ENCODE measurements at regions not wholly inside any gene's neighbourhood (a gene's known extent, or its start where the extent isn't known, plus 50 kb on each side); places are given as distances from the start of the nearest gene placed in this dataset.

DNA sequence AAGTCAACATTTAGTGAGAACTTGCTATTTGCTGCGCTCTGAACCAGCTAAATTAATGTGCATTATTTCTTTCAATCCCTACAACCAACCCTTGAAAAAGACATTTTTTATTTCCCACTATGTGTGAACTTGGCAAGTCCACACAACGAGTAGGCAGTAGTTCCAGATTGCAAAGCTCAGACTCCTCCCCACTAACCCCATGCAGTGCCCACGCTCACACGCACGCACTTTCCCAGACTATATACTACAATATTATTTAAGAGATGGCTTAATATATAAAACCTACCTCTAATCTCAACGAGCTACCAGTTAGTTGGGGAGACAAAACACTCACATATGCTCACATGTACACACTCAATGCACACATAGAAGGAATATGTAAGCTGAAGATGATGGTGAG is 671.2 kb downstream of the LMO4 start:
- DNase-seq (ENCODE audit: low spot score): no peak

DNA sequence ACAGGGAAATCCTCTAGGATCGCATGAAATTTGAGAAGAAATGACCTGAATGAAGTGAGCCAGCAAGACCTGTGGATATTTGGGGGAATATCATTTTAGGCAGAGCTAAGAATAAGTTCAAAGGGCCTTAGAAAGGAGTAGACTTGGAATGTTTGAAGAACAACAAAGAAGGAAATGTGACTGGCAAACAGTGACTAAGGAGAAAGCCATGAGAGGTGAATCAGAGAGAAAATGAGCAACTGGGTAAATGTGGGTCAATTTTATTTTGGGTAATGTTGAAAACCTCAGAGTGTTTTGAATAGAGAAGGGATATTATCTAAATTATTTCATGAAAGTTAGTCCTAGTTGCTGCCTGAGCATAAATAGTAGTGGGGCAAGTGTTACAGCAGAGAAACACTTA is 672.8 kb downstream of the LMO4 start:
- no peak for DNase-seq (ENCODE audit: low spot score)

DNA sequence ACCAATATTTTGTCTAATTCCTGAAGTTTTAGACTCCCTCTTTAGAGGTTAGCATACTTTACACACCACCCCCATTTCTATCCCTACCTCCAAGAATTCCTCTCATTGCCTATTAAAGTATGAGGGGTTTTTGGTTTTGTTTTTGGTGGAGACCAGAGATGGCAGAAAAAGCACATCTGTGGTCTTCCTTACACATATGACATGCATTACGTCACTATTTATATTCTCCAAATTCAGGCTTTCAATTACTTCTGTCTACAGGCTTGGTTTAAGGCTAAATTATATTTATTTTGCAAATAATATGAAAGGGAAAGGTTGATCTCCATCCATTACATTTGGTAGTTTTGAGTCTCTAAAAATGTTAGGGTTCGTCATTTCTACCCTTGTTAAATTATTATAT is 674.6 kb downstream of the LMO4 start:
- DNase-seq (ENCODE audit: low spot score): no peak

DNA sequence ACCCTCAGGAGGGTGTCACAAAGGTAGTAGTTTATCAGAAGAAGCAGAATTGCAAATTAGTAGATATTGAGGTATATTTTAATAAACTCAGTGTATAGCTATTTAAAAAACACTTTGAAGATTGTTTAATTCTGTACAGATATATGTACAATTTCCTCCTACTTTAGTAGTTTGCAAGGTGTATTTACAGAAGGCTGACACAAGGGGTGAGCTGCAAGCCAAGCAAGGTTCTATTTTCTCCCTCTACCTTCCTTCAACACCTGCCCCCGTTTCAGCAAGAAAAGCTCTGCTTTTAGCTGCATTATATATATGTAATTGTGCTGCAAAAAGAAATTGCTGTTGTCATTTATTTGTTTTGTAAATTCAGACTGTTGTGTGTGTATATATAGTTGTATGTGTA is 674.2 kb upstream of the PKN2 start:
- DNase-seq (ENCODE audit: low spot score): peak; percentile 4

DNA sequence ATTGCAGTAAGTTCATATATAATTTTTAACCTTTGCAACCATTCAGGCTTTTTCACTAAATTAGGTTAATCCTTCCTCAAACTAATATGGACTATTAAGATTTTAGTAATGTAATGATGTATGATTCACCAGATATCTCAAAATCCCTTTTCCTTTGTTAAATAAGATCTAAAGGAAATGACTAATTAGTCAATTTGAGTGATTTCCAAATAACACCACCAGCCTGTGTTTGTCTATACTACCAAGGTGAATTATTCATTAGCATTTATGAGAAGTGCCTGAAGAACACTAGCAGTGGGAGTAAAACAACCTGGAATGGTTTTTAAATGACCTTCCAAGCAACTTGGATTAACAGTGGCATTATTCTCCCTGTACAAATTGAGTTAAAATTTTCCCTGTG is 670.6 kb upstream of the PKN2 start:
- DNase-seq (ENCODE audit: low spot score): no peak

DNA sequence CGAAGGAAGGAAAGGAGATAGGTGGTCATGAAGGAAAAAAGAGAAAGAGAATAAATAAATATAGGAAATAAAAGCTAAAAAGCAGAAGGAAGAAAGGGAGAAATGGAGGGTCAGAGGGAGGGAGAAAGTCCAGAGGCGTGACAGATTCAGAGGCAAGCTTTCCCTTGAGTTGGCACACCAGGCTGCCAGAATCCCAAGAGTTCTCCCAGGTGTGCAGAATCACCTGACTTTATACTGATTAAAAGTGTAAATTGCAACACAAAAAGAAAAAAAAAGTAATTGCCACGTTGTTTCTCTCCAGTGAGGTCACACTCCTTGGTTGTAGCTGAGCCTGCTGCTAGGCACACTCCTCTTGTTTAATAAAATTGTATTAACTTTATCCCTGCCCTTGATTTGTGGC is 669.9 kb upstream of the PKN2 start:
- DNase-seq (ENCODE audit: low spot score): no peak

DNA sequence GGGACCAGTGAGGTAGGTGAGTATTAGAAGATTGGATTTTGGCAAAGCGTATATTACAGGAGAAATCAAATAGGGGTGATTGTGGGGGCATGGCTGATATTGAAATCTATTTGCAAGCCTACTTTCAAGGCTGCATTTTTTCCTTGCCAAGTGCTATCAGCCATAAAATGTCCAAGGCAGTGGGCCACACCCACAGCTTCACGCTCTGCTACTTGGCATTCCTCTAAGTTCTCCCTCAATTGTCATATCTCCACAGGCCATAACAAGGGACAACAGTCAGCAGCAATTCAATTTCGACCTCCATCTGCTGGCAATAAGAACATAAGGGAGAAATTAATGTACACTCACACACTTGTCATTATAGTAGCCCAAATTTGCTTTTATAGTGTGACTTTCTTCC is 667.1 kb upstream of the PKN2 start:
- no peak for DNase-seq (ENCODE audit: low spot score)

DNA sequence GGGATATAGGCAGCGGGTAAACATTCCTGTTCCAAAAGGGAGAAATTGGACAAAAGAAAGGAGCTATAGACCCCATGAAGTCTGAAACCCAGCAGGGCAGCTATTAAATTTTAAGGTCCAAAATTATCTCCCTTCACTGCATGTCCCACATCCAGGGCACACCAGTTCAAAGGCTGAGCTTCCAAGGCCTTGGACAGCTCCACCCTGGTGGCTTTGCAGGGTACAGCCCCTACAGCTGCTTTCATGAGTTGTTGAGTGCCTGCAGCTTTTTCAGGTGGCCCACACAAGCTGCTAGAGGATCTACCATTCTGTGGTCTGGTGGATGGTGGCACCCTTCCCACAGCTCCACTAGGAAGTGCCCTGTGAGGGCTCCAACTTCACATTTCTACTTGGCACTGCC is 662.5 kb upstream of the PKN2 start:
- peak; percentile 7 for DNase-seq (ENCODE audit: low spot score)

DNA sequence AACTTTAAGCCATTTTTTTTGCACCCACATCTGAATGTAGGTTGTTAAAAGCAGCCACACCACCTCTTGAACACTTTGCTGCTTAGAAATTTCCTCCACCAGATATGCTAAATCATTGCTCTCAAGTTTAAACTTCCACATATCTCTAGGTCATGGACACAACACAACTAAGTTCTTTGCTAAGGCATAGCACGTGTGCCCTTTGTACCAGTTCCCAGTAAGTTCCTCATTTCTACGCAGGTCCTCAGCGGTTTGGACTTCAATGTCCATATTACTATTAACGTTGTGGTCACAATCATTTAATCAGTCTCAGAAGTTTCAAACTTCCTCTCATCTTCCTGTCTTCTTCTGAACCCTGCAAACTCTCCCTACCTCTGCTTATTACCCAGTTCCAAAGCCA is 661.6 kb upstream of the PKN2 start:
- no peak for DNase-seq (ENCODE audit: low spot score)

DNA sequence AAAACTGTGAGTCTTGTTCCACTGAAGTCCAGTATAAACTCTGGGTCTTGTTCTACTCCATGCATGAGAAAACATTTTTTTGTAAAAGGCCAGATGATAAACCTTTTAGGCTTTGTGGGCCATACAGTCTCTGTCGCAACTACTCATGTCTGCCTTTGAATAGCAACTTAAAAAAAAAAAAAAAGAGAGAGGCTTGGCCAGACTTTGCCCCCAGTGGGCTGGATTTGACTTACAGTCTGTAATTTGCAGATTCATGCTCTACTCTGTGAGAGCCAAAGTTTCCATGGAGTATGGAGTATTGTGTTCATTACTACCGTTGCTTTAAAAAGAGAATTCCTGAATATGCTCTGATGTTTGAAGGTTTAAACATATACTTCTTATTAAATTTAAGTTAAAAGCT is 654.9 kb upstream of the PKN2 start:
- DNase-seq (ENCODE audit: low spot score): peak; percentile 5

DNA sequence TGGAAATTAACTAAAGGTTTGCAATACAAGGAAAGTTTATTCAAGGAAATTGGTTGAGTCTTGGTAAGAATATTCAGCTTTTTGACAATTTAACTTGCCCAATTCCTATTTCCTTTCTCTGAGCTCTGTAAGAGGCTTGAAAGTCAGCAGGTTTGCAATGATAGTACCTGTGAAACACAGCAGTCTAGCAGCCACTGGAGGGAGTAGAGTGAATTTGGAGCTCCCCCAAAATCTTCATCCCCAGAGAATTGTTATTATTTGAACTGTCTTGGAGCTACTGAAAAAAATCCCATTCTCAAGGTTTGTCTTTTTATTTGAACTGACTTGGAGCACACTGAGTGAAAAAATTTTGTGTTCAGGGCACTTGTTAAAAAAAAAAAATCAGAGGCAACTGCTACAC is 654.2 kb upstream of the PKN2 start:
- no peak for DNase-seq (ENCODE audit: low spot score)

DNA sequence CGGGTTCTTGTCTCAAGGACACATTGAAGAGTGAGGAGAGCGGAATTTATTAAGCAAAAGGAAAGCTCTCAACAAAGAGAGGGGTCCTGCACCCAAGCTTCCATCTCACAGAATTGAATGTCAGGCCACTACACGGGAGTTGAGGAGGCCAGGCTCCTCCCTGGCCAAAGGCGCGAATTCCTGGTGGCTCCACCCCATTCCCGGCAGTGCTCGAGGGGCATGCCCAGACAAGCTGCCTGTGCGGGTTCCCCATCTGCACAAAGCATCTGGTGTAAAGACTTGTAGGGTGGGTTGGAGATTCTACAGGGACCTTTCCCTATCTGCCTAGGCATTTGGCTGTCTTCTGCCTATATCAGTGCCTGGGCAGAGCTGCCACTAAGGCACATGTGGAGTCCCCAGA is 648.5 kb upstream of the PKN2 start:
- no peak for DNase-seq (ENCODE audit: low spot score)

DNA sequence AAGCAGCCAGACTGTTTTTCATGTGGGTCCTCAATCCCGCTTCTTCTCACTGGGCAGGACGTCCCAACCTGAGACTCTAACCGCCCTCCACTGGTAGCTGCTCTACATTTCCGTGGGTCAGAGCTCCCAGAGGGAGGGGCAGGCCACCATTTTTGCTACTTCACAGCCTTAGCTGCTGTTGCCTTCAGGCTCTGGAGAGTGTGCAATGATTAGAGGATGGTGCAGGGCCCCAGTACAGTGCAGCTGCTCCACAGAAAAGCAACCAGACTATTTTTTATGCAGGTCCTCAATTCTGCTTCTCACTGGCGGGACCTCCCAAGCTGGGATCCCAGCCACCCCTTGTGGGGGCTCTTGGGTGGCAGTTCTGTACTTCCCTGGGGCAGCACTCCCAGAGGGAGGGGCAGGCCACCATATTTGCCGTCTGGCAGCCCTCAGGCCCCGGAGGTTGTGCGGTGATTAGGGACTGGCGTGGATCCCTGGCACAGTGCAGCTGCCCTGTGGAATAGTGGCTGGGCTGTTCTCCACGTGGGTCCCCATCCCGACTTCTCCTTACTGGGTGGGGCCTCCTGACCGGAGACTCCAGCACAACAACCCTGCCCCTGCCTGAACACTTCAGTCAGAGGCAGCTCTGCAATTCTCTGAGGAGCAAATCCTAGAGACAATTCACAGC is 647.6 kb upstream of the PKN2 start:
- no peak for DNase-seq (ENCODE audit: low spot score)

DNA sequence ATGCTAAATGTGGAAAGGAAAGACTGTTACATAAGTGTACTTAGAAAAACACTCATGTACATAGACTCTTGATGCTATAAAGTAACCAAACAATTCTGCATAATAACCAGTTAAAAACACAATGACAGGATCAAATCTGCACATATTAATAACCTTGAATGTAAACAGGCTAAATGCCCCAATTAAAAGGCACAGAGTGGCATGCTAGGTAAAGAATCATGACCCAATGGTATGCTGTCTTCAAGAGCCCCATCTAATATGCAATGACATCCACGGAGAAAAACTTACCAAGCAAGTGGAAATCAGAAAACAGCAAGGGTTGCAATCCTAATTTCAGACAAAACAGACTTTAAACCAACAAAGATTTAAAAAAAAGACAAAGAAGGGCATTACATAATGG is 644.8 kb upstream of the PKN2 start:
- no peak for DNase-seq (ENCODE audit: low spot score)

DNA sequence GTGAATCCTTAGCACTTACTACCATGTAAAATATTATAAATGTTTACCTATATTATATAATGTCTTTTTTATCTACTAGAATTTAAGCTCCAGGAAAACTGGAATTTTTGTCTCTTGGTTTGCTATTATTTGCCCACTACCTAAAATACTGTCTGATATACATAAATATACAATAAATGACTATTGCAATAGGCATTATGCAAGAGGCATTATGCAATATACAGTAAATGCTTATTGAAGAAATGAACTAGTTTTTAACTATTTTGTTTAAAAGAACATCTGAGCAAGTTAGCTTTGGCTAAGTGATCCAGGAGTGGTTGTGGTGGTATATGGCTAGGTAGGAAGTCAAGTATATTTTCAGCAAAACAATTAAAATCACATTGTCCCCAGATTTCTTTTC is 640.2 kb upstream of the PKN2 start:
- DNase-seq (ENCODE audit: low spot score): no peak

DNA sequence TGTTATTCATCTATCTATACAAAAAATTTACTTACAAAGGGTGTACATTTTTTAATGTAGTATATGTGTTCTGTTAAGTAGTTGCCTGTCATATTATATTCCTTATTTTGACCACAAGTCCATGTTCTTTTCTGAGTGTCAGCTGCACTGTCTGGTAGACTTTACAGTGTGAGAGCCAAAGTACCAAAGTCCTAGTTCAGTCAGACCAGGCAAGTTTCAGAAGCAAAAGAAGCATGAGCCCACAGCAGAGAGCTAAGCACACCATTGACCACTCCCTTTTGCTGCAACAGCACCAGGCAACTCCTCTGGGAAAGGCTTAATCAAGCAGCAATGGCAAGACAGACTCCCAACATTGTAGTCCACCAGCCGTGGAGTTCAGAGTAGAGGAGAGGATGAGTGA is 631.9 kb upstream of the PKN2 start:
- no peak for DNase-seq (ENCODE audit: low spot score)

DNA sequence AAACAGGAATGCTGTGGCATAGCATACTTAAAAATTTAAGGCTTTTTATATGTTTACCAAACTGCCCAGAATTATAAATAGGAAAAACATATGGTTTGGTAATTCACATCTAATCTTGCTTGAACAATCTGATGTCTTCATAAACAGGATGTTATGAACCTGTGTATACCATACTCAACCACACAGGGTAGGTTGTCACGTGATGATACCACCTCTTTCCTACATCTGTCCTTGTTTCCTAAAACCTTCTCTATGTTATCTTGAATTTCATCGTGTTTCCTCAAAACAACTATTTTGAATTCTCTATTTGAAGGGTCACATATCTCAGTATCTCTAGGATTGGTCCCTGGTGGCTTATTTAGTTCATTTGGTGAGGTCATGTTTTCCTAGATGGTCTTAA is 631.0 kb upstream of the PKN2 start:
- no peak for DNase-seq (ENCODE audit: low spot score)

DNA sequence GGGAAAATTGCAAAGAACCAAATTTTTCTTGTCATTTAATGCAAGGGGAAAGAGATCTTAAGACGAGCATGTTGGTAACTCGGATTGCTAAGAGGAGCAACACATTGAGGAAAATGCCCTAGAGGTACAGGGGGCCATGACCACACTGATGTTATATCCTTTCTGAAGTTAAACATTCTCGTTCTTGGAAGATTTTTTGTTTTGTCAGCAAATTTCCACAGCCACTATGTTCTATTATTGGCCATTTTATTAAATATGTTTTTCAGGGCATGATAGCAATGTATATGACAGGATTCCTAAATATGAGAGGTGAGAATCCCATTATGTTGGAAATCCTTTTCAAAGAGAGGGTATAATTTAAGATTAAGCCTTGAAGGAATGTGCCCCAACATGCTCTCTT is 627.2 kb upstream of the PKN2 start:
- DNase-seq (ENCODE audit: low spot score): no peak

DNA sequence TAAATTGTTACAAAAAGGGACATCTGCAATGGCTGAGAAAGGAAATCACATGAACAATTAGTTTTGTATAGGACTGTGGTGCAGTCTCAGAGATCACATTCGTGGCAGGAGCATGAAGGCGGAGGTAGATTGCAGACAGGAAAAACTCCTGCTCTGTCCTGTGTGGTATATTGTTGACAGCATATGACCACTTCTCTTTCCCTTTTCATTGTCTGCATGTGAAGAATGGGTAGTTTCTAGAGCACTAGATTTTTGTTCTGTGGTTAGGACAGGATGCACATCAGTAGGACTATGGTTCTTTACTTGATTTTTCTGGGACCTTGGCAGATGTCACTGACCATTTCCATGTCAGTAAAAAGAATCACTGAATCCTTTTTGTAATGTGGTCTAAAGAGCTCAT is 625.9 kb upstream of the PKN2 start:
- DNase-seq (ENCODE audit: low spot score): no peak

DNA sequence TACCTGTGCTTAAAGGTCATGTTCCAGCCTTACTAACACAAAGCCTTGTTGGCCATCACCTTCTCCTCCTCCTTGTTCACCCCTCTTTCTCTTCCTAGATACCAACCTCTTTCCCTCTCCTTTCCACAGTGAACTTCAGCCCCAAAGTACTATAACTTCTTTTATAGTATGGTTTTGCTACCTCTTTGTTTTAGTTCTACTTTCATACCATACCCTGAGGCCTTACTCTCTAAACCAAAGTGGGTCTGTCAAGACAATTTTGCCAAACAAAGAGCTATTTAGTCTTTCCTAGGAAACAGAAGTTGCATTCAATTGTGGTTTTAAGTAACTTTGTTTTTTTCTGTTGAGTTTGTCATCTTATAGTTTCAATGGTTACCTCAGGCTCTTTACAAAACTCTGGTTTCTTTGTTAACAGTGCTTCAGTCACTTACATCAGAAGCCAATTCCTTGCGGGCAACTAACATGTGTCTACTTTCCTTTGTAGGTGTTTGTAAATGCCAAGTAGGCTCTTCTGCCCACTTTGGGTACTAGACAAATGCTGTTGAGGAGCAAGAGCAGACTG is 623.9 kb upstream of the PKN2 start:
- DNase-seq (ENCODE audit: low spot score): no peak

DNA sequence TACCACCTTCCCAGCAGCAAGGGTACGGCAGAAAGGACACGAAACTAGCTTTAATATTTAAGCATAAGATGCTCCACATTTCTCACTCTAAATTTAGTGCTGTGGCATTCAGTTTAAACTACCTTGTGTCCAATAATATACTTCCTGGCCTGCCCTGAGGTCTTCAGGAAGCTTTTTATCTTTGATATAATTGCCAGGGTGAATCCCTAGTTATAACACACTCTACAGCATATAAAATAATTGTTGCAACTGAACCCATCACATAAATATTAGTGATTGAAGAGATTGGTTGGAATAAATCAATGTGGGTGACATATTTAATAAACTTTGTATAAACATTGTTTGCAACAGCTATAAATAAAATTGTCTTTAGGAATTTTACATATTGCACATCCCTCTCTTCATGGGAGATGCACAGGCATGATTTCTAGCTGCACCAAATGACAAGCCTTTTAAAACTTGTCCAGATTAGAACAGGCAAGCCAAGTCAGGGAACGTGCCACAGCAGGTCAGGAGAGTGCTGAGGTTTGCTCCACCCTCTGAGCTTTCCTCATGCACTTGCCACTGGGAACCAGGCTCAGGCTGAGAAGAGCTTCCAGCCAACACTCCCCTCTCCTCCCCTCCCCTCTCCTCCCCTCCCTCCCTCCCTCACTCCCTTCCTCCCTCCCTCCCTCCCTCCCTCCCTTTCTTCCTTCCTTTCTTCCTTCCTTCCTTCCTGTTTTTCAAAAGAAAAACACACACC is 623.2 kb upstream of the PKN2 start:
- DNase-seq (ENCODE audit: low spot score): no peak

DNA sequence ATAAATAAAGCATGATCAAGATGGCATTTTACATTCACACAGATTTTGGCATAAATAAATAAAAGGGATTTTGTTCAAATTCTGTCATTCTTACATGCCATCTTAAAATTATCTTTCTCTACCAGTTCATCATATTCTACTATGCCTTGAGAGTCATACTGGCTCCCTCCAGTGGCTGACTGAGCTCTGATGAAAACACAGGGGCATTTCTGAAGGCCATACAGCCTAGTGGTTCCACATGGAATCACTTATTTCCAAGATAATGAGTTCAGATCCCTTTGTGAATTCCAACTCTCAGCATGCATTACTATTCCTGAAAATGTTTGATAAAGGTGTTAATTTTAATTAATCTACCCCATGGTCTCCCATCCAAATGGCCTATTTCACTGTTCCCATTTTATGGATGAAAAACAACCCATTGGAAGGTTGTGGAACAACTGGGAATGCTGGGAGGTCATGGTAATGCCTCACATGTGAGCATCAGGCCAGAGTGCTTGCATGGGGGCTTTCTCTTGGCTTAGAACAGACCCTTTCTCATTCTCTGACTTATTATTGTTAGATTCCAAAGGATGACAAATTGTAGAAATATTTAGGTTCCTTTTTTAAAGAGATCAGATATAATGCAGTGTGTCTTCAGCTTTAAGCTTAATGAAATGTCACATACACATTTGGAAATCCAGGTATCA is 622.4 kb upstream of the PKN2 start:
- peak; percentile 74 for DNase-seq (ENCODE audit: low spot score)

DNA sequence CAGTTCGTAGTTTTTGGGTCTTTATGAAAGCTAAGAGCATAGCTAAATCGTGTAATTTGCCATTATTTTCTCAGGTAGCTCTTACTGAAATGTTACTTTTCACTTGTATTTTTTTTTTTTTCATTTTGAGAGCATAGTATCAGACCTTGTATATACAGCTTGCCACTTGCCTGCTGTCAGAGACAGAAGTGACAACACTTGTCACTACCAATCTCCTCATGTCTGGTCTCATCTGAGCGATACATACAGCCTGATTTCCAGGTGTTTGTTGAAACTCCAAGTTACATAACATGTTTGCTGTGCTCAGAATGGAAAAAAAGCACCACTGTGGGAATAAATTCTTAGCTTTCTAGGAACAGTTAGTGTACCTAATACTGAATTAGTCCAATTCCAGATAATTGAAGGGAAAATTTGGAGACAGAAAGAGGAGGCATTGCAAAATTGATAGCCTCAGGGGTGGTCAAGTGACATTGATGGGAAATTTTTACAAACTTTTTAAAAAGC is 621.4 kb upstream of the PKN2 start:
- no peak for DNase-seq (ENCODE audit: low spot score)

All from NAMALWA (cell line).